HEK293T (cell line): ENCODE measurements at regions not wholly inside any gene's neighbourhood (a gene's known extent, or its start where the extent isn't known, plus 50 kb on each side); places are given as distances from the start of the nearest gene placed in this dataset.

Experiments
- FOXK2 ChIP-seq: fragments of 450-650 bp; IDR thresholded peaks from 2 replicates; pipeline ENCODE4 v1.6.1; 2016; ENCODE audit warnings: mild to moderate bottlenecking
- FOXM1 ChIP-seq: fragments of 450-650 bp; IDR thresholded peaks from 2 replicates; pipeline ENCODE4 v1.6.1; 2017; ENCODE audit warnings: mild to moderate bottlenecking, borderline replicate concordance
- SUZ12 ChIP-seq: fragments of 450-650 bp; IDR thresholded peaks from 2 replicates; pipeline ENCODE4 v1.6.1; 2016; ENCODE audit warnings: mild to moderate bottlenecking

- no peak for TF ChIP-seq FOXK2
- TF ChIP-seq FOXM1 = no peak
- no peak for TF ChIP-seq SUZ12
These were observed 77.0 kb downstream of the OAT start for GRCh38 chr10:124341768-124342135.
